ENCODE measurements at regions not wholly inside any gene's neighbourhood (a gene's known extent, or its start where the extent isn't known, plus 50 kb on each side); places are given as distances from the start of the nearest gene placed in this dataset.

DNA sequence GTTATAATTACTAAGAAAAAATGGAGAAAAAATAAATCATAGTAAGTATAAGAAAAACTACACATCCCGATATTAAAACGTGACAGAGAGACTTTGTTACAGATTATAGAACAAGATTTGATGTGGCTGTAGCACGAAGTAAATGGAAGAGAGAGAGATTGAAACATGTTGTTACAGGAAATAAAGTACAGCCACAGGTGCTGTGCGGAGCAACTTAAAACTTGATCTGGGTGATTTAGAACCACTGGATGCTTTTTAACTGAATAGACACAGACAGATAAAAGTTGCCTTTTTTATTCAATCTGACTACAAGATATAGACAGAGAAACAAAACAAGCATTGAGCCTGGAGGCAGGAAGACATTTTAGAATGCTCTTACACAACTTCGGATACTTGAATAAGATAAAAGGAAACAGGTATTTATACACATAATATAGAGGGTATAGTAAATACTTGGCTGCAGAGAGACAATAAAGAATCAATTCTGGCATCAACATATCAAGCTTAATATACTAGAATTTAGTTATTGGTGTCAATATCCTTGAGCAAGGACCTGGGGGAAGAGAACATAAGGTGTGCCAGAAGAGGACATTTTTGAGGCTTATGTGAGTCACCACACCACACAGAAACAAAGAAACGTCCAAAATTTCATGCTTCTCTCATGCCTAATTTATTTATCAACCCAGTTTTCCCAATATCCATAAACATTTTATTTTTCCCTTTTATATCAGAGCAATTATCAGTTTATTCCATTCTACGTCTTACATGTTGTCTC lies 548.5 kb downstream of the SLITRK1 start:
- 80% methylated on average over 7 of the region's 7 CpGs for WGBS (ENCODE audit: low lambda C conversion rate, missing lambda C conversion rate)
- H3K27ac ChIP-seq = no peak overlapping the region
- no peak overlapping the region for H2AFZ ChIP-seq
- no peak overlapping the region for H3K4me2 ChIP-seq
- no peaks in the 10 kb centered on the region for H3K9me2 ChIP-seq (replicated peaks; ENCODE audit: insufficient read depth)
- TF ChIP-seq EZH2 (IDR thresholded peaks at IDR 0.05; ENCODE audit: borderline replicate concordance) (no peak), EZH2phosphoT487 (IDR thresholded peaks at IDR 0.05; ENCODE audit: low read depth, severe bottlenecking, unreplicated experiment) (no peak), CTCF (IDR thresholded peaks at IDR 0.05; ENCODE audit: poor library complexity) (no peak)
- no peaks in the 10 kb centered on the region for H3K9me3 ChIP-seq (ENCODE audit: low read depth)
- no peaks in the 10 kb centered on the region for H3K79me2 ChIP-seq
- no peak for DNase-seq (ENCODE audit: low spot score)
- no peaks in the 10 kb centered on the region for H3K4me1 ChIP-seq (ENCODE audit: insufficient read depth)
- H3K36me3 ChIP-seq (replicated peaks; ENCODE audit: insufficient read depth, low read depth) = no peaks in the 10 kb centered on the region
- no peaks in the 10 kb centered on the region for H4K20me1 ChIP-seq (ENCODE audit: insufficient read depth, poor library complexity, severe bottlenecking)
- H3K27me3 ChIP-seq = no peaks in the 10 kb centered on the region
- no peak overlapping the region for H3K4me3 ChIP-seq

GRCh38 chr13:83332751-83333150 lies 549.5 kb downstream of the SLITRK1 start:
- Histone ChIP-seq H4K20me1 (ENCODE audit: insufficient read depth, poor library complexity, severe bottlenecking) (no peaks in the 10 kb centered on the region), H3K4me3 (no peak overlapping the region), H3K27ac (no peak overlapping the region), H3K9me3 (ENCODE audit: low read depth) (no peaks in the 10 kb centered on the region), H3K4me1 (ENCODE audit: insufficient read depth) (no peaks in the 10 kb centered on the region), H3K79me2 (no peaks in the 10 kb centered on the region), H2AFZ (no peak overlapping the region), H3K27me3 (no peaks in the 10 kb centered on the region), H3K36me3 (replicated peaks; ENCODE audit: insufficient read depth, low read depth) (no peaks in the 10 kb centered on the region), H3K9me2 (replicated peaks; ENCODE audit: insufficient read depth) (no peaks in the 10 kb centered on the region), H3K4me2 (no peak overlapping the region)
- no peak for DNase-seq (ENCODE audit: low spot score)
- WGBS (ENCODE audit: low lambda C conversion rate, missing lambda C conversion rate) = 95% methylated on average over 3 of the region's 3 CpGs
- no peak for TF ChIP-seq CTCF (IDR thresholded peaks at IDR 0.05; ENCODE audit: poor library complexity)
- no peak for TF ChIP-seq EZH2 (IDR thresholded peaks at IDR 0.05; ENCODE audit: borderline replicate concordance)
- TF ChIP-seq EZH2phosphoT487 (IDR thresholded peaks at IDR 0.05; ENCODE audit: low read depth, severe bottlenecking, unreplicated experiment) = no peak

DNA sequence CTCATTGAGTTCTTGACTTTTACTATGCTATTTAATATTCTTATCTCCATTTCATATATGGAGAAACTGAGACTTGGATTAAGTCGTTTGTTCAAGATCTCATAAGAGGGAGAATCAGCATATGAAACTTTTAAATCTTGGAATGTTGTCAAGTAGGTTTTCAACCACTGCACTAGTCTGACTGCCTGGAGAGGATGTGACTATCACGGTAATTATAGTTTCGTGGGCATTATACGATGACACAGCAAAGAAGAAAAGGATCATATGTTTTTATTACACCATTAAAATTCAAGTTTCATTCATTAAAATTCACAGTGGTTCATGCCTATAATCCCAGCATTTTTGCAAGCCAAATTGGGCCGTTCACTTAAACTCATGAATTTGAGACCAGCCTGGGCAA lies 555.2 kb downstream of the SLITRK1 start:
- no peaks in the 10 kb centered on the region for H3K36me3 ChIP-seq (replicated peaks; ENCODE audit: insufficient read depth, low read depth)
- no peaks in the 10 kb centered on the region for H3K79me2 ChIP-seq
- WGBS (ENCODE audit: low lambda C conversion rate, missing lambda C conversion rate) = 70% methylated on average over 5 of the region's 5 CpGs
- no peaks in the 10 kb centered on the region for H4K20me1 ChIP-seq (ENCODE audit: insufficient read depth, poor library complexity, severe bottlenecking)
- H3K4me3 ChIP-seq = no peak overlapping the region
- TF ChIP-seq EZH2 (IDR thresholded peaks at IDR 0.05; ENCODE audit: borderline replicate concordance) (no peak), CTCF (IDR thresholded peaks at IDR 0.05; ENCODE audit: poor library complexity) (no peak), EZH2phosphoT487 (IDR thresholded peaks at IDR 0.05; ENCODE audit: low read depth, severe bottlenecking, unreplicated experiment) (no peak)
- H3K9me2 ChIP-seq (replicated peaks; ENCODE audit: insufficient read depth) = no peaks in the 10 kb centered on the region
- H3K4me2 ChIP-seq = no peak overlapping the region
- no peak overlapping the region for H3K27ac ChIP-seq
- H3K9me3 ChIP-seq (ENCODE audit: low read depth) = no peaks in the 10 kb centered on the region
- DNase-seq (ENCODE audit: low spot score) = no peak
- H2AFZ ChIP-seq = no peak overlapping the region
- H3K4me1 ChIP-seq (ENCODE audit: insufficient read depth) = no peaks in the 10 kb centered on the region
- no peaks in the 10 kb centered on the region for H3K27me3 ChIP-seq

All from hepatocyte (in vitro differentiated cells).